HG03095 (cell line): ENCODE measurements at regions not wholly inside any gene's neighbourhood (a gene's known extent, or its start where the extent isn't known, plus 50 kb on each side); places are given as distances from the start of the nearest gene placed in this dataset.
"Not testable (repeated sequence)": the region's sequence is repeated elsewhere in the genome, so short reads cannot be mapped to it uniquely, and the experiment has no call there.

Experiments
- ATAC-seq: cut with Tn5 transposase; IDR thresholded peaks from one replicate; pipeline ENCODE4 v1.9.1; 2021; ENCODE audit warnings: moderate library complexity; ENCODE audit not compliant: unreplicated experiment

DNA sequence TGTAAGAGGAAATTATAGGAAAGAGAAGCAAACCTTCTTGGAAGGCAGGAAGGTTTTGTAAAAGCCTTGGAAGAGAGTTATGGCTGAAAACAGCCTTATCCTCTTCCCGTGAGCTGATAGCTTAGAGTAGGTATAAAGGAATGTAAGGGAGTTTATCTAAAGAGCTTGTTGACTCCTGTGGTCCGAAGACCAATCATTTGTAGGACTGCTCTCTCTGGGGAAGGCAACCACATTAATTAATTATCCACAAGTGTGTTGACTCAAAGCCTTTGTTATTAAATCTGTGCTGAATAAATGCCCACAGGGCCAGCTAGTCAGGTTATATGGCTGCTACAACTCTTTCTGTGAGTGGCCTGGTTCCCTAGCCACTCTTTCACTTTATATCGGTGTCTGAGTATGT lies 452.1 kb upstream of the RASGRP1 start:
- no peak for ATAC-seq

DNA sequence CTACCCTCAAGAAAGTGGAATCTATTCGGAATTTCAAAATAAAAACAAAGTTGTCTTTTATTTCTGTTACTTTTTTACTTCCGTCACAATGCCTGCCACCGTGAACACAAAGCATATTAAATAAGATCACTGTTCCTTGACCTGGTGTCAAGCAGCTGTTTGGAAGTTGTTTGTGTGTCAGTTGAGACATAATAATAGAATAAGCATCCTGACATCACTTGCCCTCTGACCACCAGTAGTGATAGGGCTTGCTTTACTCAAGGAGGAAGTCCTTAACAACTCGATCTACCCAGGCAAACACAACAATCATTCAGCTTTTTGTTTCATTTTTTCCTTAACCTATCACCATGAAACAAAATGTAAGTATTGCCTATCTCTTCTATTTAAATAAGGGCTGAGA lies 454.4 kb upstream of the RASGRP1 start:
- ATAC-seq: no peak

DNA sequence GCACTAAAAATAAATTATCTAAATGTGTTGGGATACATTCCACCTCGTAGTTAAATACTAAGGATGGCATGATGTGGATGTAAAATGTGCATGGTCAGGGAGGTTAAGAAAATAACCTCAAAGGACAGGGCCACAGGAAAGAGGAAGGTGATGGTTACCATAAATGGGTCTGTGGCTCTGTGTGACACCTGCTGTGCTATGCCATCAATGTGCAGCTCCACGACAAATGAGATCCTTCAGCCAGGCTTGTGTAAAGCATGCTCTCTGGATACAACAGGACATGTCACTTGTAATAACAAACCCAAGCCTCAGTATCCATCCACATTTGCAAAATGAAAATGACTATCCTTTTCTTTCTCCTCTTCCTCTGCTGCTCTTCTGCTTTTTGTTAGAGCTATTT lies 456.7 kb upstream of the RASGRP1 start:
- ATAC-seq: no peak

DNA sequence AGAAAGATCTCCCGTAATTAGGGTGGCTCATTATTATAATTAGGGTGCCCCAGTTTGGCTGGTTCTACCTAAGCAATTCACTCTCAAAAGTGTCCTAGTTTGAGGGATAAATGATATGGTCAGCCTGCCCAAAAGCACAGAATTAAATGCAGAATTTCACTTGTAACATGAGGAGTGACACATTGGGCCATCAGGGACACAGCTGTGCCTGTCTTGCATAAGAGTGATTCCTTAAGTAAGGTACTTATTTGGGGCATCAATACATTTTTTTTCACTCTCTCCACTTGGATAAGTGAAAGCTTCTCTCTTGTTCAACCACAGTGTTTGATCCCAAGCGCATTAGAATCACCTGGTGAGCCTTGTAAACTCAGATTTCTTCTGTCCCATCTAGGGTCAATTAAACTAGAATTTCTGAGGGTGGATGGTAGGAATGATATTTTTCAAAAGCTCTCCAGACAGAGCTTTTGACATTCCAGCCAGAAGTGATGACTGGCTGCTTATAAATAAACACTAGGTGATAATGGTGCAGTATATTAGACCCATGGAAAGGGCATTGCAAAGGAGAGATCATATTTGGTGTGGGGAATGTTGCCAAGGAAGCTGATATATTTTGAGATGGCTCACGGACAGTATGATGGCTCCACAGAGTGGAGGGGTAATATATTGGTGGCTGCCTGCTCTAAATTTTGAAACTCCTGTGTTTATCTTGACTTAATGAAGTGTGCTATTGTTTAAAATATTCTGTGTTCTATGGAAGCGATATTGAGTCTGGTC lies 458.1 kb upstream of the RASGRP1 start:
- no peak for ATAC-seq

DNA sequence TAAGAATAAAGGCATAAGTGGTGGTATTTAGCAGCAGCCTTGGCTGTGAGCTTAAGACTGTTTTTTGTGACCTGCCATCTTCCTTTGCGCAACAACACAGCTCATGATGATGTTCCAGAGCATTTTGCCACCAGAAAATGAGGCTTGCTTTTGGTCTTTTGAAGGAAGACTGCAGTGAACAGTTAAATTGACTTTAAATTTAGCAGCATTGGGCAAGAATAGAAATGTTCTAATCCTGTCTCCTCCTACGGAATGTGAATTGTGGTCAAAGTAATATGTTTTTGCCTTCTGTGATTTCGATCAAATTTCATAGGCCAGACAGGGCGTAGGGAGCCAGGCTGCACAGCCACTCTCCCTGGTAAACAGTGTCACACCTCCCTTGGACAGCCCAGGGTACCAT lies 460.7 kb upstream of the RASGRP1 start:
- ATAC-seq: no peak

DNA sequence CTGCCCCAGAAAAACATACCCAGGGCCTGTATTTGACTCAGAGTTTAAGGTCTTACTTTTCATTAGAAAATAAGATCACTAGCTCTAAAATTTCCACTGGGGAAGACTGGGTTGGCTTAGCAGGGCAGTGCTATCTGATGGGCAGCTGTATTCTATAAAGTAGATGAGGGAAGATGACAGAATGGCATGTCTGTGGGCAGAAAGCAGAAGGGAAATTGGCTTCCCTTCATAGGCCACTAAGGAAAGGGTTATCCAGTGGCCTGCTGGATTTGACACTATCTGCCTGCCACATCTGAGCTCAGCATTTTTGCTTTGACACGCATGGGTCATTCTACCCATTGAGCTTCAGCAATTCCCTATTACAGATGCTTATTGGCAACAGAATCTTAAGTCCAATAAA lies 461.3 kb upstream of the RASGRP1 start:
- no peak for ATAC-seq

DNA sequence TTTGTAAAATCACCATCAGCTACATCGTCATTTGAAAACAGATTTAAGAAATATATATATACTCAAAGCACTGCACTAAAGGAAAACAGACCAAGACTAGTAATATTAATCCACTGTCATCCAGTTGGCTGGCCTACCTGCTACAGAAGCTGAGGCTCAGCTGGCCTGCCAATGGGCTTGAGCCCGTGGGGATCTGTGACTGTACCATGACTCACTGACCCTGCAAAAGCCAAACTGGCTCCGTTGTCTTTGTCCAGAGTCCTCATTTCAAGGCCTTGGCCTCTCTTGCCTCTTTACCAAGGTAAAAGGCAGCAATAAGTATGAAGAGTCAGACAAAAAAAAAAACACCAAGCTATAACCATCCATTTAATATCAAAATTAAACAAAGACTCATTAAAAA lies 463.5 kb upstream of the RASGRP1 start:
- no peak for ATAC-seq

DNA sequence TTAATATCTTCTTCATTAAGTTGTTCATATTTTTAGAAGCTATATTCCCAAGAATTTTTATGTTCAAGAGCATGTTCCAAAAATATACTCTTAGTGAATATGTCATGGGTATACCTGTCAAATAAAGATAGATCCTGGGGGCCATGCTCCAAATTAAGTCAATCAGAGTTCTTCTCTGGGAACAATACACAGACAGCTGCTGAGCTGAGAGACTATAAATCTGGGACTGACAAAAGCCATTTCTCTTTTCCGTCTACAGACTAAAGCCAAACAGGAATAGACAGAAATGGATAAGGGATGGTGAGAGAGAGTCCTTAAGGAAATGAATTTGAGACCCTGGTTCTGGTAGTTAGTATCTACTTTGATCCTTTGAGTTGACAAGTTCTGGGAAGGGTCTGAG lies 465.1 kb upstream of the RASGRP1 start:
- no peak for ATAC-seq

DNA sequence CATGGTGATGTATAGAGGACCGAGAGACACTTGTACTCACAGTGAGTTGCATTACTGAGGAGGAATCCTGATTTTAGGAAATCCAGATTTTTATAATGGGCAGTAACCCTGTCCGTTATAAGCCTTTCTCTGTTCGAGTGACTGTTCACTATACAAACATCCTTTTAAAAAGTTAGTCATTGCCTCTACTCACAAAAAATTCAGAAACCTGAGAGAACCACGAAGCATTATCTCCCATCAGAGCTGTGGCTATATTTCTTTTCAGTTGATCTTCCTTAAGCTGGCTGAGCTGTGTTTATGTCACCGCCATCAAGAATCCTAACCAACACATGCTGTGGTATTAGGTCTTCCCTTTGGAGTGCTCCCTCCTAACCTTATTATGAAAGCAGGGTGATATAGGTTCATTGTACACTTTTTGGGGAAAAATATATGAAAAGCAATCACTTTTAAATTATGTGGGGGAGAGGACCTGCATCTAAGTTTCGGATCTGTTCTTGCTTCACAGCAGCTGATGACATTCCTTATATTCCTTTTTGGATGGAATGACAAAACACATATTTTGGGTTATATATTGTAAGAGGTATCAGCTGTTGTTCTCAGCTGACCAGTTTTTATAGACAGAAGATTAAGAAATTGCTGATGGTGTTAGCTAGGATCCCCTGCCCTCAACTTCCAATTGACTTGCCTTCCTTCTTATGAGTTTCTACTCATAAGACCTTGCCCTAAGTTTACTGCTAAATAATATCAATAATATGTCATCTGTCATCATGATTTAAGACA lies 465.9 kb upstream of the RASGRP1 start:
- ATAC-seq: no peak

DNA sequence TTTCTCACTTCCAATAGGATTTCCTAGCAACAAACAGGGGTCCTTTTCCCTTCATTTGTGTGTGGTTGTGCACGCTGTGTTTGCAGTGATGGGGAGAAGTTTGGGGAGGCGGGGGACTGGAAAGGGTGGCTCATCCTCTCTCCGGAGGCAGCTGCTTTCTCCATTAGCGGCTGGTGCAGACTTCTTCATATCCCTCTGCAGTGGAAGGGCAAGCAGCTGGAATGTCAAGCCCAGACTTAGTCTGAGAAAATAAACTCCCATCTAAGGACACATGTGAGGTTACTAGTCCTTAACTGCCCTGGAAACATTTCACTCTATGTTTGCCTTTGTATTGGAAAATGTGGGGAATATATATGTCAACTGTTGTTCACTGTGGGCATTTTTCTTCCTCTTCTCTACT lies 467.0 kb upstream of the RASGRP1 start:
- no peak for ATAC-seq

DNA sequence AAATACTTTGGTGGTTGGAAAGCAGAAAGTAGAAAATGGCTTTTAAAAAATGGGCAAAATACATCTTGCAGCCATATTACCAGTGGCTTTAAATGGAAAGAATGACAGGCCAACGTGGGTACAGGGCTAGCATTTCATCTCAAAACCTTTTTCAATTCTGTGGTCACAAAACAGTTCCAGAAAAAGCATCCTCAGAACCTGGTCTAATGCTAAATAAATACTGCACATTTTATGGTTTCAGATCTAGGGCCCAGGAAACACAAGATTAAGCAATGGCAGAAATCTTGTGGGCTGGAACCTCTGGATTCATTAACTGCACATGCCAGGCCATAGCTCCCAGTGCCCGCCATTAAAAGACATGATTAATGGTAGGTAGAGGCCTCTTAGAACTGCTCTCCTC lies 470.2 kb upstream of the RASGRP1 start:
- ATAC-seq: no peak

DNA sequence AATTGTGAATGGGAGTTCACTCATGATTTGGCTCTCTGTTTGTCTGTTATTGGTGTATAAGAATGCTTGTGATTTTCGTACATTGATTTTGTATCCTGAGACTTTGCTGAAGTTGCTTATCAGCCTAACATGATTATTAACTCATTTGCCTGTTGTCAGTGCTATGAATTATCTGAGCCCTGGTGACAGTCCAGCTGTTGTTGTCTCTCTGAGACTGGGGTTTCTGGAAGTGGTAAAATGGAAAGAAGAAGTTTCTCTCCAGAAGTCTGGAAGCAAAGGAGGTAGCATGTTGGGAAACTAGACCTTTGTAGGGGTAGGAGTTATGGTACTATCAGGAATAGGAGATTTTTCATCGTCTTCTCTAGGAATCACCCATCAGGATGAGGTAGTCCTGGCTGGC lies 473.0 kb upstream of the RASGRP1 start:
- not testable (repeated sequence) for ATAC-seq

DNA sequence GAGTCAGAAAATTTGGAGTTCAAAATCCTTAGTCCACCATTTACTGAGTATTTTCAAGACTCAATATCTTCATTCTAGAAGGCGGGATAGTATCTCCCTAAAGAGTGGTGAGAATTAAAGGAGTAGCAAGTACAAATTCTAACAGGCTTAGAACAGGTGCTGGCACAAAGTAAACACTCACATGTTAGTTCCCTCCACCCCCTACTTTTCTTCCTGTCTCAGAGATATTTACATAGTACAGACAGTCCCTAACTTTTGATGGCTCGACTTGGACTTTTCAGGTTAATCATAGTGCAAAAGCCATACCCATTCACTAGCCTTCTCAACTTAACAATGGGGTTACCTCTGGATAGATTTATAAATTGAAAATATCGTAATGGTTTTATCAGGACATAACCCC lies 476.2 kb upstream of the RASGRP1 start:
- no peak for ATAC-seq

DNA sequence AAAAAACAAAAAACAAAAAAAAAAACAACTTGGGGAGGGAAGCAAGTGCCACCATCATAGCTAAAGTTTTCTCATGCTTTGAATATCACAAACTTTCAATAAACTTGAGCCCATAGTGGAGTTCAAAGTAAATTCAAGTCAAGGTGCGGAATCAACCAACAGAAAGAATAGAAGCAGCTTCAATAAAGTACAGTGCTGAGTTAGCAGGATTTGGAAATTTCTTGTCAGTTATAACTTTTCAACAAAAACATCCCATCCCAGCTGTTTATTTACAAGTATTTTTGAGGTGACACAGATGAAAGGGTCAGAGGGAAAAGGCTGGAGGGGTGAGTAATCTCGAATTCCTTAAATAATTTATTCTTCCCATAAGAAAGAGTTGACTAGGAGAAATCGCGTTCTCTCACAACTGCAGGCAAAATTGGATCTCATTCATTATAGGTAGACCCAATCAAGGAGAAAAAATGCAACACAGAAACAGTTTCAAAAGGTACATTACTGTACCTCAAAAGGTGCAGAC lies 477.4 kb upstream of the RASGRP1 start:
- no peak for ATAC-seq

DNA sequence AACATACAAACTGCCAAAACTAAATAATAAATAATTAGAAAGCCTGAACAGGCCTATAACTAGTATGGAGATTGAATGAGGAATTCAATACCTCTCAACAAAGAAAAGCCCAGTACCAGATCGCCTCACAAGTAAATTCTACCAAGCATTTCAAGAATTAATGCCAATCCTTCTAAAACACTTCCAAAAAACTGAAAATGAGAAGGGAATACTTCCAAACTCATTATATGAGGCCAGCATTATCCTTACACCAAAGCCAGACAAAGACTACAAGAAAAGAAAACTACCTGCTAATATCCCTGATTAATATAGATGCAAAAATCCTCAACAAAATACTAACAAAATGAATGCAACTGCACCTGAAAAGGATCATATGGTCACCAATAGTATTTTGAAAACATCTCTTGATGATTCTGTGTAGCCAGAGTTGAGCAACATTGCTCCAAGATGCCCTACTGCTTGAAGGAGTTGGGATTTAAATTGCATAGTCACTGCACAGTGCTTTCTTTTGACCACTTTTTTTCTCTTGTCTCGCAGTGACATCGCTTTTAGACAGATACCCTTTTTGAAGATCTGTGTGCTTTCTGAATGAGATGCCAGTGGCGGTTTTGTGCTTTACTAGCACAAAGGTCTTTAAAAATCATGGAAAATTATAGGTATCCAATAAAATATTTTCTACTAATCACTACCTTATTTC lies 487.2 kb upstream of the RASGRP1 start:
- ATAC-seq: no peak

DNA sequence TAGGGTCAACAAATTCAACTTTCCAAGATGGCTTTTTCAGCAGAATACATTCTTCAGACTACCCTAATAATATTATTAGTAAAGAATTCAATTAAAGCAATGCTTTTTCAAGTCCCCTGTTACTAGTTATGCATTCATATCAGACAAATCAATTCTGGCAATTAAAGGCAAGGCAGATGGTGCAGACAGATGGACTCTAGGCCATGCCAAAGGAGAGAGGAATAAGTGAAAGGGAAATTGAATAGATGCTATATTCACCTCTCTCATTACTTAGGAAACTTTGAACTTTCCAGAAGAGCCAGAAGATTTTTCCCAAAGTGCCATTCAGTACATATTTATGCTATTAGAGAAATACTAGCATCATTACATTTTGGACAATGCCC lies 487.7 kb upstream of the RASGRP1 start:
- ATAC-seq: no peak

DNA sequence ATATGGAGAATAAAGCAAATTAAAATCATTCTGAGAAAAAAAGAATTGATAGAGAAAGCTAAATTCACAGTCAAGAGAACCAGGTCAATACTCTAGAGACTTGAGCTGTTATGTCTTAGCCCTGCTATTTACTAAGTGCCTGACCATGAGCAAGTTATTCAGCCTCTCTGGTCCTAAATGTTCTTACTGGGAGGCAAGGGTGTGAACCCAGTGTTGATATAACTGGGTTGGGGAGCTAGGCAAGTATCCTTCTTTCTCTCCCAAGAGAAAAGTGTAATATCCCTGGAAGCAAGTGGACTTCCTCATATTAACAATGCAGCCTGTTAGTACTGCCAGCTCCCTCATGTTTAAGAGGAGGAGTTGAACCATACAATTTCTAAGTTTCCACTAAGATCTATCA lies 488.9 kb upstream of the RASGRP1 start:
- ATAC-seq: no peak

DNA sequence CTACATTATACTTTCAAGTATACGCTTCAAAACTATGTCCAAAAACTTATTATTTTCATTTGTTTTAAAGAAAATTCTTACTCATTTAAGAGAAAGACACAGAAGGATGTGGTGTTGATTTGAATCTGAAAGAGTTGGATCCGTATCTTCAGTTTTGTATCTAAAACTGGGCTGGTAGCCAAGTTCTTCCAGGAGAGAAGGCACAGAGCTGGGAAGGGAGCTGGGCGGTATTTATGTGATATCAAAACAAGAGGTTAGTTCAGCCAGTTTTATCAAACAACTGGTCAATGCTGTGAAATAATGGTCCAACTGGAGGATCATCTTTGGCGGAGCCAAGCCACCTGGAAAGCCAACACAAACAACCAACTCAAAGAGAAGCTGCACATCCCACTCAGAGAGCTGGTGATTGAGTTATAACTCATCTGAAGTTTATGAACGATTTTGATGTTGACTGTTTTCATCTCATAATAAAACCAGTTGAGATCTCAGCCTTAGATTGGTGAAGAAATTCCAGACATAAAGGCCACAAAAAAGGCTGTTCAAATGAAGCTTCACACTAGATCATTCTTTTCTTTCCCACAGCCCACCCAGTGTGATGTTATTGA lies 489.6 kb upstream of the RASGRP1 start:
- ATAC-seq: no peak

DNA sequence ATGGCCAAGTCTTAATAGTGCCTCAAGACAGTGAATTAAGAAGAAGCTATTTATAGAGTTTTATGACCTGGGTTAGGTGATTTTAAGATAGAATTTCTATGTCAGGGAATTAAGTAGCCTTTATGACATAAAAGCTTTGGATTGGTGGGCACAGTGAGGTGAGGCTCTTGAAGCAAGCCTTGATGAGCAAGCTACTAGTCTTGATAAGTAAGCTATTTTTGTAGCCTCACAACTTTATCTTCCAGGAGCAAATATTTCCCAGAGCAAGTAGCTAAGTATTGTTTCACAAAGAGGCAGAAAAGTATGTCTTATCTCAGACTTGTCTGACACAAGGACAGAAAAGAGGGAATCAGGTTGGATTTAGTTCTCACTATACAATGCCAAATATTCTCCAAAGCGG lies 491.7 kb upstream of the RASGRP1 start:
- ATAC-seq: no peak

DNA sequence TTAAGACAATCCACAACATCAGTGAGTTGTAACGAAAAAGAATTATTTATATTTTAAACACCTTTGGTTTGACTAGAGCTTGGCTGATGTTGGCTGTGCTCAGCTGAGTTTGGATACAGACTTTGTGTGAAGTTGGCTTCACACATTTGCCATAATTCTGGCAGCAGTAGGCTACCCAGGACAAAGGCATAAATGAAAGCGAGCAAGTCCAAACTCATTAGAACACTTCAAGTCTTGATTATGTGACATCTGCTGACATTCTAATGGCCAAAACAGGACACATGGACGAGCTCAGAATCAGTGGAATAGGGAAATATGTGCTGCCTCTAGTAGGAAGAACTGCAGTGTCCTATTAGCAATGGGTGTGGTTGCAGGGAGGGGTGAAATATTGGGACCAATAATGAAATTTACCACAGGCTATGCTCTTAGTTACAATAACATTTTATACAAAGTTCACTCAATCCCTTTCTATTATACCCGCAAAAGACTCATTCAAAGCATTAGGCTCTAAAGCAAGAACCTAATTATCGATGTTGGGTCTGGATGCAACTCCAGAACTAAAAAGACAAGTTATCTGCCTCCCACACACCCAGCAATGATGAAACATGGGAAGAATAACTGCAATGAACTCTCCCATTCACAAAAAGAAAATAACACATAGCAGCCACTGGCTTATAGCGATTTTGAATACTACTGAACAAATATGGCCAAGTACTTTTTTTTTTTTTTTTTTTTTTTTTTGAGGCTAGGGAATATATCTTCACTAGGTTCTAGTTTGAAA lies 493.9 kb upstream of the RASGRP1 start:
- ATAC-seq: no peak

DNA sequence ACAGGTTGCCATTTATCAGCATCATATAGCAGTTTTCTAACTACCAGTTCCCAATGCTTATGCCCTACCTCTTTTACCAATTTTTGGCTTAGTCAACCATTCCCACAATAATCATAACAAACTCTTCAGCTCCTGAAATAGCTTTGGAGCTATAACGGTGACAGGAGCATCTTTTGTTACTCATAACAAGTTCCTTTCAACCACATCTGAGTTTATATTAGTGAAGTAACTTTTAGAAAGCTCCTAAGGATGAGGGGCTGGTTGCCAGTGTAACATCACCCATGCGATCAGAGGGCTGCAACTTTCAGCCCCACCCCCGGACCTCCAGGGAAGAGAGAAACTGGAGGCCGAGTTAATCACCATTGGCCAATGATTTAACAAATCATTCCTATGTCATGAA lies 495.3 kb upstream of the RASGRP1 start:
- no peak for ATAC-seq
